HepG2 (cell line): ENCODE measurements at regions not wholly inside any gene's neighbourhood (a gene's known extent, or its start where the extent isn't known, plus 50 kb on each side); places are given as distances from the start of the nearest gene placed in this dataset.

Source experiments
- ATAC-seq: fragments of 200-7000 bp; cut with Tn5 transposase; 3 replicates; pipeline ENCODE4 v1.9.1; 2020; ENCODE audit warnings: mild to moderate bottlenecking, moderate library complexity
- BruUV-seq: library from RNA; stranded (reverse); fragments of 400-500 nt; replicated peaks from 2 replicates; lab custom pipeline; 2021; lab: Mats Ljungman, UMichigan
- CTCF ChIA-PET: fragments of 300-600 bp; formaldehyde crosslinking; extraction: SDS; loops from one replicate; lab custom pipeline; 2021; ENCODE audit warnings: low total read pairs, inconsistent platforms, low intra/inter-chr PET ratio; lab: Yijun Ruan, JAX
- POLR2A ChIA-PET: fragments of 350-600 bp; sonication (Branson Sonifier 250); formaldehyde crosslinking; loops from one replicate; lab custom pipeline; 2020; ENCODE audit warnings: antibody characterized with exemption, inconsistent platforms; lab: Yijun Ruan, JAX
- DNase-seq: peaks from one replicate; pipeline ENCODE4 v3.0.0-alpha.2; 2015; ENCODE audit warnings: low spot score
- FAIRE-seq: peaks from 3 replicates; lab custom pipeline; 2011; peaks lifted over from hg19 to GRCh38; lab: Jason Lieb, UNC
- H2AFZ ChIP-seq: one replicate; pipeline ENCODE4 v1.6.1; 2011; ENCODE audit warnings: low read length, inconsistent platforms
- H3K27ac ChIP-seq: fragments of 300-600 bp; 3 replicates; pipeline ENCODE4 v1.8.0; 2011; ENCODE audit warnings: mixed run types, mild to moderate bottlenecking, mixed read lengths, low read length, inconsistent platforms; ENCODE audit not compliant: insufficient read depth; ENCODE audit errors: extremely low read length
- H3K27me3 ChIP-seq, 2 experiments: fragments of 200-600 bp in 1 of 2; 2 replicates in 1 of 2; 3 replicates in 1 of 2; pipeline versions ENCODE4 v1.6.0 to v1.8.0; 2011; ENCODE audit warnings: low read length in 2 of 2, mild to moderate bottlenecking in 2 of 2, moderate library complexity in 2 of 2, inconsistent platforms in 1 of 2; ENCODE audit not compliant: insufficient read depth in 2 of 2, control insufficient read depth in 1 of 2
- H3K36me3 ChIP-seq, 2 experiments: fragments of 200-600 bp in 1 of 2; replicated peaks in 1 of 2; 2 replicates in 1 of 2; 3 replicates in 1 of 2; pipeline versions ENCODE4 v1.5.1 to v1.8.0; 2011; ENCODE audit warnings: low read length in 2 of 2, inconsistent platforms in 1 of 2; ENCODE audit not compliant: insufficient read depth in 2 of 2, control insufficient read depth in 1 of 2
- H3K4me1 ChIP-seq: 2 replicates; pipeline ENCODE4 v1.5.1; 2012; ENCODE audit warnings: low read length, inconsistent platforms; ENCODE audit not compliant: insufficient read depth
- H3K4me2 ChIP-seq: 2 replicates; pipeline ENCODE4 v1.6.0; 2011; ENCODE audit warnings: low read depth, low read length, inconsistent platforms
- H3K4me3 ChIP-seq, 3 experiments: fragments of 200-600 bp in 1 of 3; sonication (generic), shearing (Covaris generic) in 1 of 3; replicated peaks in 1 of 3; 2 replicates each; pipeline ENCODE4 v1.5.1; 2011 to 2016; ENCODE audit warnings: low read length in 3 of 3, inconsistent platforms in 2 of 3, low read depth in 2 of 3, mild to moderate bottlenecking in 2 of 3, control low read depth in 1 of 3, mixed read lengths in 1 of 3; ENCODE audit not compliant: insufficient read depth in 1 of 3
- H3K79me2 ChIP-seq: one replicate; pipeline ENCODE4 v1.6.1; 2011; ENCODE audit warnings: low read length, inconsistent platforms; ENCODE audit not compliant: insufficient read depth
- H3K9ac ChIP-seq: 2 replicates; pipeline ENCODE4 v1.6.0; 2011; ENCODE audit warnings: mild to moderate bottlenecking, low read depth, low read length, inconsistent platforms; ENCODE audit not compliant: insufficient read depth
- H3K9me3 ChIP-seq: 2 replicates; pipeline ENCODE4 v1.5.1; 2012; ENCODE audit warnings: mild to moderate bottlenecking, low read length
- H4K20me1 ChIP-seq: 2 replicates; pipeline ENCODE4 v1.6.0; 2011; ENCODE audit warnings: inconsistent platforms, mild to moderate bottlenecking, low read length, moderate library complexity; ENCODE audit not compliant: insufficient read depth
- FOSL2 ChIP-seq: sonication (generic); formaldehyde crosslinking; IDR thresholded peaks from 2 replicates; pipeline ENCODE4 v1.4.0; 2020; ENCODE audit warnings: missing genetic modification reagents
- FOXC1 ChIP-seq: sonication (generic); formaldehyde crosslinking; IDR thresholded peaks from 2 replicates; pipeline ENCODE4 v1.8.0; 2022; ENCODE audit warnings: mild to moderate bottlenecking, missing genetic modification reagents, borderline replicate concordance
- HDAC2 ChIP-seq: sonication (generic); formaldehyde crosslinking; IDR thresholded peaks from 2 replicates; pipeline ENCODE4 v1.4.0; 2020; ENCODE audit warnings: missing genetic modification reagents
- HOXA5 ChIP-seq: sonication (generic); formaldehyde crosslinking; IDR thresholded peaks from 2 replicates; pipeline ENCODE4 v1.4.0; 2020; ENCODE audit warnings: missing genetic modification reagents
- PRPF4 ChIP-seq: fragments of 200-400 bp; formaldehyde crosslinking; IDR thresholded peaks from 2 replicates; pipeline ENCODE4 v1.6.1; 2016; ENCODE audit warnings: low read length, low read depth; ENCODE audit not compliant: poor library complexity, severe bottlenecking
- PTBP1 ChIP-seq: fragments of 200-400 bp; formaldehyde crosslinking; IDR thresholded peaks from 2 replicates; pipeline ENCODE4 v1.6.1; 2018; ENCODE audit warnings: low read length, low read depth; ENCODE audit not compliant: poor library complexity, severe bottlenecking
- SNAI1 ChIP-seq: sonication (generic); formaldehyde crosslinking; IDR thresholded peaks from 2 replicates; pipeline ENCODE4 v1.5.0; 2020; ENCODE audit warnings: mild to moderate bottlenecking, missing genetic modification reagents, borderline replicate concordance
- SP4 ChIP-seq: sonication (generic); formaldehyde crosslinking; IDR thresholded peaks from 2 replicates; pipeline ENCODE4 v1.8.1; 2023; ENCODE audit warnings: mild to moderate bottlenecking, missing genetic modification reagents
- TRIM24 ChIP-seq: sonication (generic); formaldehyde crosslinking; IDR thresholded peaks from 2 replicates; pipeline ENCODE4 v1.8.0; 2022; ENCODE audit warnings: mild to moderate bottlenecking, missing genetic modification reagents
- ZMAT3 ChIP-seq: sonication (generic); formaldehyde crosslinking; conservative IDR thresholded peaks from 2 replicates; pipeline ENCODE4 v1.7.0; 2021; ENCODE audit warnings: missing genetic modification reagents
- ZNF225 ChIP-seq: sonication (generic); formaldehyde crosslinking; IDR thresholded peaks from 2 replicates; pipeline ENCODE4 v1.4.0; 2020; ENCODE audit warnings: mild to moderate bottlenecking, missing genetic modification reagents
- ZNF616 ChIP-seq: sonication (generic); formaldehyde crosslinking; IDR thresholded peaks from 2 replicates; pipeline ENCODE4 v1.5.0; 2020; ENCODE audit warnings: low read depth, mild to moderate bottlenecking, missing genetic modification reagents
- WGBS: methylation state at CpG from one replicate; pipeline ENCODE4 v1.1.6; 2017; ENCODE audit warnings: low lambda C conversion rate; 5-methylcytosine and 5-hydroxymethylcytosine counted together
- in situ Hi-C: cut with HindIII; loops from 2 replicates; pipeline ENCODE4 v1.10.0; 2017; ENCODE audit warnings: low pct_unique_long_range_greater_than_20kb; ENCODE audit not compliant: extremely low pct_ligation_motif_present
- intact Hi-C: fragments of 100-400 bp; cut with micrococcal nuclease; formaldehyde crosslinking; loops from one replicate; pipeline ENCODE4 v1.10.0; 2022; ENCODE audit not compliant: unreplicated experiment
- TF ChIP-seq, protein P1 (sequence below): sonication (generic); formaldehyde crosslinking; conservative IDR thresholded peaks from 2 replicates; pipeline ENCODE4 v1.4.0; 2020; ENCODE audit warnings: mild to moderate bottlenecking, missing genetic modification reagents, moderate library complexity
- TF ChIP-seq, protein P2 (sequence below): IDR thresholded peaks from 2 replicates; pipeline ENCODE4 v1.6.1; 2016; ENCODE audit warnings: mild to moderate bottlenecking, missing biosample characterization, missing genetic modification reagents
- TF ChIP-seq, protein P3 (sequence below): sonication (generic); formaldehyde crosslinking; IDR thresholded peaks from 2 replicates; pipeline ENCODE4 v1.4.0; 2020; ENCODE audit warnings: missing genetic modification reagents
- TF ChIP-seq, protein P4 (sequence below): sonication (generic); formaldehyde crosslinking; IDR thresholded peaks from 2 replicates; pipeline ENCODE4 v1.4.0; 2020; ENCODE audit warnings: missing genetic modification reagents

DNA sequence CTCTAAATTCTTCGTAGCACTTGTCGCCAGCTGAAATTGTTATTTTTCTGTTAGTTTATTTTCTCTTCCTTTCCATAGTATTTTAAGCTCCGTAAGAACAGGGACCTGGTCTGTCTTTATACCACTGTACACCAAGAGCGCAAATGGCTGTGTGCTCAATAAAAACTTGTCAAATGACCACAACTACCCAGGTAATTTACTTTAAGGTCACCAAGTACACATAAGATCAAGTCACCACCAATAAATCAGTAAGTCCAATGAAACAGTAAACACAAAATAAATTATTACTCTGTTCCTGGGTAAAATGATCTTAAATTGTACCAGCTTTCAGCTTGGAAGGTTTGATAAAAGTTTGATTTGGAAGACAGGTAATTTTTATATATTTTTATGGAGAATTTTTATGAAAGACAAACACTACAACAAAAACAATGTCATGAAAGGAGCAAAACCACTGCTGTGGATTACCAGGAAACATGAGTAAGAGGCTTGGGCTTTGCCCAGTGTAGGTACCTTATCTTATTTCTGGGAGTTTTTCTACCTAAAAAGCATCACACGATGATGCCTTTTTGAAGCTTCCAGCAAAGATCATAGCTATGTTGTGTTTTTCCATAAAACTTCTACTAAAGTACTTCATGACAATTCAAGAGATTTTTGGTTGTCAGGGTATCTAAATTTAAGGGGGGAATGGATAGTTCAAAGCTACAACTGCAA lies 406.8 kb downstream of the SHQ1 start (continued):
- TF ChIP-seq, protein P1, sequence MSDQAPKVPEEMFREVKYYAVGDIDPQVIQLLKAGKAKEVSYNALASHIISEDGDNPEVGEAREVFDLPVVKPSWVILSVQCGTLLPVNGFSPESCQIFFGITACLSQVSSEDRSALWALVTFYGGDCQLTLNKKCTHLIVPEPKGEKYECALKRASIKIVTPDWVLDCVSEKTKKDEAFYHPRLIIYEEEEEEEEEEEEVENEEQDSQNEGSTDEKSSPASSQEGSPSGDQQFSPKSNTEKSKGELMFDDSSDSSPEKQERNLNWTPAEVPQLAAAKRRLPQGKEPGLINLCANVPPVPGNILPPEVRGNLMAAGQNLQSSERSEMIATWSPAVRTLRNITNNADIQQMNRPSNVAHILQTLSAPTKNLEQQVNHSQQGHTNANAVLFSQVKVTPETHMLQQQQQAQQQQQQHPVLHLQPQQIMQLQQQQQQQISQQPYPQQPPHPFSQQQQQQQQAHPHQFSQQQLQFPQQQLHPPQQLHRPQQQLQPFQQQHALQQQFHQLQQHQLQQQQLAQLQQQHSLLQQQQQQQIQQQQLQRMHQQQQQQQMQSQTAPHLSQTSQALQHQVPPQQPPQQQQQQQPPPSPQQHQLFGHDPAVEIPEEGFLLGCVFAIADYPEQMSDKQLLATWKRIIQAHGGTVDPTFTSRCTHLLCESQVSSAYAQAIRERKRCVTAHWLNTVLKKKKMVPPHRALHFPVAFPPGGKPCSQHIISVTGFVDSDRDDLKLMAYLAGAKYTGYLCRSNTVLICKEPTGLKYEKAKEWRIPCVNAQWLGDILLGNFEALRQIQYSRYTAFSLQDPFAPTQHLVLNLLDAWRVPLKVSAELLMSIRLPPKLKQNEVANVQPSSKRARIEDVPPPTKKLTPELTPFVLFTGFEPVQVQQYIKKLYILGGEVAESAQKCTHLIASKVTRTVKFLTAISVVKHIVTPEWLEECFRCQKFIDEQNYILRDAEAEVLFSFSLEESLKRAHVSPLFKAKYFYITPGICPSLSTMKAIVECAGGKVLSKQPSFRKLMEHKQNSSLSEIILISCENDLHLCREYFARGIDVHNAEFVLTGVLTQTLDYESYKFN (CRISPR knock-in tag) = no peak
- TF ChIP-seq ZMAT3 (no peak), SNAI1 (CRISPR knock-in tag) (no peak), FOSL2 (CRISPR knock-in tag) (no peak), ZNF225 (CRISPR knock-in tag) (no peak), PRPF4 (no peak), HOXA5 (CRISPR knock-in tag) (no peak)
- TF ChIP-seq, protein P2, sequence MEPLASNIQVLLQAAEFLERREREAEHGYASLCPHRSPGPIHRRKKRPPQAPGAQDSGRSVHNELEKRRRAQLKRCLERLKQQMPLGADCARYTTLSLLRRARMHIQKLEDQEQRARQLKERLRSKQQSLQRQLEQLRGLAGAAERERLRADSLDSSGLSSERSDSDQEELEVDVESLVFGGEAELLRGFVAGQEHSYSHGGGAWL = no peak

DNA sequence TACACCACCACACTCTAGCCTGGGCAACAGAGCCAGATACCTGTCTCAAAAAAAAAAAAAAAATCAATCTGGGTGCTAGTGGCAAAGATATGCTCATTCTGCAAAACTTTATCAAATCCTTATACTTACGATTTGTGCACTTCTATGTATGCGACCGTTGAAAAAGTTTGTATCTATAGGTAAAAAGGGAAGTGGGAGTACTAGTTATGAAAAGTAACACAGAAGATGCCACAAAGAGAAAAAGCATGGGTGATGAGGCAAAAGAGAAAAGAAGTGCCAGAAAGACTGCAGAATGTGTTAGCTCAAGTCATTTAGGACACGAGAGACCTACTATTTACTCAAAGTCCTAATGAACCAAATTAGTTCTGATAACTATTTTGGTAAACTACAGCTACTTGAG lies 407.8 kb downstream of the SHQ1 start:
- BruUV-seq = no TSS peak
- WGBS = 92% methylated on average over 4 of the region's 4 CpGs
- intact Hi-C loops = no loop called here
- ChIA-PET CTCF (no interaction called here), POLR2A (interaction anchor here (1.0 kb wide), 1 partner anchor 151 kb away, joined by 3 read pairs; no protein-coding TSS in a partner anchor)
- DNase-seq (no peak), ATAC-seq (no peak), FAIRE-seq (no peak)
- Histone ChIP-seq H3K4me1 (peaks cover 54% of the 10 kb centered on the region), H3K79me2 (peaks cover 100% of the 10 kb centered on the region), H3K9ac (no peak overlapping the region), H3K4me3 (no peak overlapping the region), H3K4me2 (no peak overlapping the region), H4K20me1 (peaks cover 98% of the 10 kb centered on the region), H3K27ac (no peak overlapping the region), H2AFZ (no peak overlapping the region), H3K27me3 (no peaks in the 10 kb centered on the region), H3K36me3 (peaks cover 8 to 17% of the 10 kb centered on the region in 2 experiments; a peak in 4 of 5 replicates), H3K9me3 (no peaks in the 10 kb centered on the region)
- in situ Hi-C loops = no loop called here
- TF ChIP-seq PTBP1 (no peak), FOXC1 (CRISPR knock-in tag) (no peak), TRIM24 (CRISPR knock-in tag) (no peak), ZNF616 (no peak), SP4 (CRISPR knock-in tag) (no peak), PRPF4 (no peak), HDAC2 (CRISPR knock-in tag) (no peak)
- TF ChIP-seq, protein P3, sequence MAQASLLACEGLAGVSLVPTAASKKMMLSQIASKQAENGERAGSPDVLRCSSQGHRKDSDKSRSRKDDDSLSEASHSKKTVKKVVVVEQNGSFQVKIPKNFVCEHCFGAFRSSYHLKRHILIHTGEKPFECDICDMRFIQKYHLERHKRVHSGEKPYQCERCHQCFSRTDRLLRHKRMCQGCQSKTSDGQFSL (CRISPR knock-in tag) = no peak
- TF ChIP-seq, protein P4, sequence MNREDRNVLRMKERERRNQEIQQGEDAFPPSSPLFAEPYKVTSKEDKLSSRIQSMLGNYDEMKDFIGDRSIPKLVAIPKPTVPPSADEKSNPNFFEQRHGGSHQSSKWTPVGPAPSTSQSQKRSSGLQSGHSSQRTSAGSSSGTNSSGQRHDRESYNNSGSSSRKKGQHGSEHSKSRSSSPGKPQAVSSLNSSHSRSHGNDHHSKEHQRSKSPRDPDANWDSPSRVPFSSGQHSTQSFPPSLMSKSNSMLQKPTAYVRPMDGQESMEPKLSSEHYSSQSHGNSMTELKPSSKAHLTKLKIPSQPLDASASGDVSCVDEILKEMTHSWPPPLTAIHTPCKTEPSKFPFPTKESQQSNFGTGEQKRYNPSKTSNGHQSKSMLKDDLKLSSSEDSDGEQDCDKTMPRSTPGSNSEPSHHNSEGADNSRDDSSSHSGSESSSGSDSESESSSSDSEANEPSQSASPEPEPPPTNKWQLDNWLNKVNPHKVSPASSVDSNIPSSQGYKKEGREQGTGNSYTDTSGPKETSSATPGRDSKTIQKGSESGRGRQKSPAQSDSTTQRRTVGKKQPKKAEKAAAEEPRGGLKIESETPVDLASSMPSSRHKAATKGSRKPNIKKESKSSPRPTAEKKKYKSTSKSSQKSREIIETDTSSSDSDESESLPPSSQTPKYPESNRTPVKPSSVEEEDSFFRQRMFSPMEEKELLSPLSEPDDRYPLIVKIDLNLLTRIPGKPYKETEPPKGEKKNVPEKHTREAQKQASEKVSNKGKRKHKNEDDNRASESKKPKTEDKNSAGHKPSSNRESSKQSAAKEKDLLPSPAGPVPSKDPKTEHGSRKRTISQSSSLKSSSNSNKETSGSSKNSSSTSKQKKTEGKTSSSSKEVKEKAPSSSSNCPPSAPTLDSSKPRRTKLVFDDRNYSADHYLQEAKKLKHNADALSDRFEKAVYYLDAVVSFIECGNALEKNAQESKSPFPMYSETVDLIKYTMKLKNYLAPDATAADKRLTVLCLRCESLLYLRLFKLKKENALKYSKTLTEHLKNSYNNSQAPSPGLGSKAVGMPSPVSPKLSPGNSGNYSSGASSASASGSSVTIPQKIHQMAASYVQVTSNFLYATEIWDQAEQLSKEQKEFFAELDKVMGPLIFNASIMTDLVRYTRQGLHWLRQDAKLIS = no peak
